Panc1 (cell line): ENCODE measurements at regions not wholly inside any gene's neighbourhood (a gene's known extent, or its start where the extent isn't known, plus 50 kb on each side); places are given as distances from the start of the nearest gene placed in this dataset.

Experiments
- POLR2AphosphoS5 ChIP-seq: IDR thresholded peaks from 2 replicates; pipeline ENCODE4 v1.6.1; 2012; ENCODE audit warnings: mild to moderate bottlenecking, low read depth, low read length, moderate library complexity
- SIN3A ChIP-seq: IDR thresholded peaks from 2 replicates; pipeline ENCODE4 v1.6.1; 2012; ENCODE audit warnings: low read depth, mild to moderate bottlenecking, low read length, moderate library complexity, borderline replicate concordance; ENCODE audit not compliant: insufficient read depth
- TCF7L2 ChIP-seq: IDR thresholded peaks from 2 replicates; pipeline ENCODE4 v1.6.1; 2011; ENCODE audit warnings: mild to moderate bottlenecking, low read depth, low read length, inconsistent platforms
- TF ChIP-seq, protein P1 (sequence below): fragments of 450-650 bp; IDR thresholded peaks from 2 replicates; pipeline ENCODE4 v1.5.1; 2017; ENCODE audit warnings: mild to moderate bottlenecking
- TF ChIP-seq, protein P2 (sequence below), 2 experiments: IDR thresholded peaks; 2 replicates each; pipeline ENCODE4 v1.6.1; 2011 to 2012; ENCODE audit warnings: low read depth in 2 of 2, control low read depth in 1 of 2, low read length in 1 of 2, mild to moderate bottlenecking in 1 of 2, moderate library complexity in 1 of 2; ENCODE audit not compliant: insufficient read depth in 1 of 2

DNA sequence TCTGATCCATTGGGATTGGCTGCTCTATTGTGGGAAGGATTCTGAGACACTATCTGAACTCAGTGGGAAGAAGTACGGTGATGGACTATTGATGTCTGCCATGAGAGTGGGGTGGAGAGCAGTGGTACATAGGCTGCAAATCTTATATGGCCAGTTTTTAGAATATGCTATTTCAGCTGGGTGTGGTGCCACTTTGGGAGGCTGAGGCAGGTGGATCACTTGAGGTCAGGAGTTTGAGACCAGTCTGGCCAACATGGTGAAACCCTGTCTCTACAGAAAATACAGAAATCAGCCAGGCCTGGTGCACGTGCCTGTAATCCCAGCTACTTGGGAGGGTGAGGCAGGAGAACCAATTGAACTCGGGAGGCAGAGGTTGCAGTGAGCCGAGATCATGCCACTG lies 505.9 kb downstream of the MED13L start:
- TF ChIP-seq, protein P1, sequence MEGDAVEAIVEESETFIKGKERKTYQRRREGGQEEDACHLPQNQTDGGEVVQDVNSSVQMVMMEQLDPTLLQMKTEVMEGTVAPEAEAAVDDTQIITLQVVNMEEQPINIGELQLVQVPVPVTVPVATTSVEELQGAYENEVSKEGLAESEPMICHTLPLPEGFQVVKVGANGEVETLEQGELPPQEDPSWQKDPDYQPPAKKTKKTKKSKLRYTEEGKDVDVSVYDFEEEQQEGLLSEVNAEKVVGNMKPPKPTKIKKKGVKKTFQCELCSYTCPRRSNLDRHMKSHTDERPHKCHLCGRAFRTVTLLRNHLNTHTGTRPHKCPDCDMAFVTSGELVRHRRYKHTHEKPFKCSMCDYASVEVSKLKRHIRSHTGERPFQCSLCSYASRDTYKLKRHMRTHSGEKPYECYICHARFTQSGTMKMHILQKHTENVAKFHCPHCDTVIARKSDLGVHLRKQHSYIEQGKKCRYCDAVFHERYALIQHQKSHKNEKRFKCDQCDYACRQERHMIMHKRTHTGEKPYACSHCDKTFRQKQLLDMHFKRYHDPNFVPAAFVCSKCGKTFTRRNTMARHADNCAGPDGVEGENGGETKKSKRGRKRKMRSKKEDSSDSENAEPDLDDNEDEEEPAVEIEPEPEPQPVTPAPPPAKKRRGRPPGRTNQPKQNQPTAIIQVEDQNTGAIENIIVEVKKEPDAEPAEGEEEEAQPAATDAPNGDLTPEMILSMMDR = no peak
- TF ChIP-seq, protein P2, sequence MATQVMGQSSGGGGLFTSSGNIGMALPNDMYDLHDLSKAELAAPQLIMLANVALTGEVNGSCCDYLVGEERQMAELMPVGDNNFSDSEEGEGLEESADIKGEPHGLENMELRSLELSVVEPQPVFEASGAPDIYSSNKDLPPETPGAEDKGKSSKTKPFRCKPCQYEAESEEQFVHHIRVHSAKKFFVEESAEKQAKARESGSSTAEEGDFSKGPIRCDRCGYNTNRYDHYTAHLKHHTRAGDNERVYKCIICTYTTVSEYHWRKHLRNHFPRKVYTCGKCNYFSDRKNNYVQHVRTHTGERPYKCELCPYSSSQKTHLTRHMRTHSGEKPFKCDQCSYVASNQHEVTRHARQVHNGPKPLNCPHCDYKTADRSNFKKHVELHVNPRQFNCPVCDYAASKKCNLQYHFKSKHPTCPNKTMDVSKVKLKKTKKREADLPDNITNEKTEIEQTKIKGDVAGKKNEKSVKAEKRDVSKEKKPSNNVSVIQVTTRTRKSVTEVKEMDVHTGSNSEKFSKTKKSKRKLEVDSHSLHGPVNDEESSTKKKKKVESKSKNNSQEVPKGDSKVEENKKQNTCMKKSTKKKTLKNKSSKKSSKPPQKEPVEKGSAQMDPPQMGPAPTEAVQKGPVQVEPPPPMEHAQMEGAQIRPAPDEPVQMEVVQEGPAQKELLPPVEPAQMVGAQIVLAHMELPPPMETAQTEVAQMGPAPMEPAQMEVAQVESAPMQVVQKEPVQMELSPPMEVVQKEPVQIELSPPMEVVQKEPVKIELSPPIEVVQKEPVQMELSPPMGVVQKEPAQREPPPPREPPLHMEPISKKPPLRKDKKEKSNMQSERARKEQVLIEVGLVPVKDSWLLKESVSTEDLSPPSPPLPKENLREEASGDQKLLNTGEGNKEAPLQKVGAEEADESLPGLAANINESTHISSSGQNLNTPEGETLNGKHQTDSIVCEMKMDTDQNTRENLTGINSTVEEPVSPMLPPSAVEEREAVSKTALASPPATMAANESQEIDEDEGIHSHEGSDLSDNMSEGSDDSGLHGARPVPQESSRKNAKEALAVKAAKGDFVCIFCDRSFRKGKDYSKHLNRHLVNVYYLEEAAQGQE (IDR thresholded peaks at IDR 0.05; ENCODE audit: insufficient read depth in 1 of 2, low read depth in 2 of 2, low read length in 1 of 2) = no peak
- TF ChIP-seq POLR2AphosphoS5 (no peak), SIN3A (no peak), TCF7L2 (no peak)
